Vagina (tissue), 2 donors: ENCODE measurements at regions not wholly inside any gene's neighbourhood (a gene's known extent, or its start where the extent isn't known, plus 50 kb on each side); places are given as distances from the start of the nearest gene placed in this dataset.

Experiments
- DNase-seq, 2 donors: peaks; one replicate each; pipeline ENCODE4 v3.0.0-alpha.2; 2017; ENCODE audit errors: extremely low spot score in 2 of 2
- H3K27ac ChIP-seq: fragments of 200-600 bp; sonication (generic); one replicate; pipeline ENCODE4 v1.5.1; 2019
- H3K27me3 ChIP-seq: fragments of 200-600 bp; sonication (generic); one replicate; pipeline ENCODE4 v1.5.1; 2019
- H3K36me3 ChIP-seq, 2 donors: fragments of 200-600 bp; sonication (generic); one replicate each; pipeline ENCODE4 v1.5.1; 2017 to 2019
- H3K4me1 ChIP-seq: fragments of 200-600 bp; sonication (generic); one replicate; pipeline ENCODE4 v1.5.1; 2019
- H3K4me3 ChIP-seq, 2 donors: fragments of 200-600 bp; sonication (generic); 1 replicate in 1 of 2; 2 replicates in 1 of 2; pipeline ENCODE4 v1.5.1; 2016 to 2019
- H3K9me3 ChIP-seq: fragments of 200-600 bp; sonication (generic); one replicate; pipeline ENCODE4 v1.5.1; 2019
- POLR2A ChIP-seq, 2 donors: fragments of 450-650 bp; IDR thresholded peaks; one replicate each; pipeline ENCODE4 v1.6.1; 2017; ENCODE audit warnings: antibody characterized with exemption in 2 of 2, mild to moderate bottlenecking in 2 of 2, moderate library complexity in 2 of 2
- POLR2AphosphoS5 ChIP-seq, 2 donors: sonication (generic); formaldehyde crosslinking; IDR thresholded peaks; one replicate each; pipeline ENCODE4 v1.9.0; 2017; ENCODE audit warnings: antibody characterized with exemption in 2 of 2, mild to moderate bottlenecking in 2 of 2, low read depth in 1 of 2; ENCODE audit not compliant: insufficient read depth in 1 of 2
- intact Hi-C: fragments of 100-400 bp; cut with DNase I; formaldehyde crosslinking; loops from one replicate; pipeline ENCODE4 v1.15.1; 2023
- TF ChIP-seq, protein P1 (sequence below), 3 experiments: fragments of 450-650 bp in 2 of 3; fragments of 200-600 bp in 1 of 3; sonication (generic) in 1 of 3; IDR thresholded peaks; one replicate each; pipeline ENCODE4 v1.5.1; 2017 to 2019; ENCODE audit warnings: antibody characterized with exemption in 3 of 3, mild to moderate bottlenecking in 2 of 3, moderate library complexity in 2 of 3

DNA sequence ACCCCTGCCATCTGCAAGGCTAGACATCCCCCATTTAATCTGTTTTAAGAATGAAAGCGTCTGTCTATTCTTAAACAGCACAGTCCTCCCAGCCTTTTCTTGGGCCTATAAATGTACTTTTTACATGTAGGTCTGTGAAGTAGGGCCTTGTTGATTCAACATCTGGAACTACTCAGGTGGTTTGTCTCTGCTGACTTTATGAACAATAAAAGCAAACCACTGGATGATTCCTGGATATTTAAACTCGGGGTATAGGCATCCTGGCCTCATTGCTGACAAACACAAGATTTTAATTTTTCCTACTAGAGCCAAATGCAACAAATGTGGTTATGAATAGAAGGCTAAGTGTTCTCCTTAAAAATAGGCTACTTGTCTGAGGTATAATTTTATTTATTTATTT, 198.3 kb downstream of the WDR11 start:
- DNase-seq, result no peak
- TF ChIP-seq POLR2A (IDR thresholded peaks at IDR 0.05), result no peak
- TF ChIP-seq POLR2AphosphoS5 (IDR thresholded peaks at IDR 0.05; ENCODE audit: insufficient read depth in 1 of 2, low read depth in 1 of 2), result no peak
- TF ChIP-seq, protein P1, sequence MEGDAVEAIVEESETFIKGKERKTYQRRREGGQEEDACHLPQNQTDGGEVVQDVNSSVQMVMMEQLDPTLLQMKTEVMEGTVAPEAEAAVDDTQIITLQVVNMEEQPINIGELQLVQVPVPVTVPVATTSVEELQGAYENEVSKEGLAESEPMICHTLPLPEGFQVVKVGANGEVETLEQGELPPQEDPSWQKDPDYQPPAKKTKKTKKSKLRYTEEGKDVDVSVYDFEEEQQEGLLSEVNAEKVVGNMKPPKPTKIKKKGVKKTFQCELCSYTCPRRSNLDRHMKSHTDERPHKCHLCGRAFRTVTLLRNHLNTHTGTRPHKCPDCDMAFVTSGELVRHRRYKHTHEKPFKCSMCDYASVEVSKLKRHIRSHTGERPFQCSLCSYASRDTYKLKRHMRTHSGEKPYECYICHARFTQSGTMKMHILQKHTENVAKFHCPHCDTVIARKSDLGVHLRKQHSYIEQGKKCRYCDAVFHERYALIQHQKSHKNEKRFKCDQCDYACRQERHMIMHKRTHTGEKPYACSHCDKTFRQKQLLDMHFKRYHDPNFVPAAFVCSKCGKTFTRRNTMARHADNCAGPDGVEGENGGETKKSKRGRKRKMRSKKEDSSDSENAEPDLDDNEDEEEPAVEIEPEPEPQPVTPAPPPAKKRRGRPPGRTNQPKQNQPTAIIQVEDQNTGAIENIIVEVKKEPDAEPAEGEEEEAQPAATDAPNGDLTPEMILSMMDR (IDR thresholded peaks at IDR 0.05), result no peak
- Histone ChIP-seq H3K27ac (no peak overlapping the region), H3K4me3 (no peak overlapping the region), H3K9me3 (no peaks in the 10 kb centered on the region), H3K4me1 (no peaks in the 10 kb centered on the region), H3K27me3 (no peaks in the 10 kb centered on the region), H3K36me3 (no peaks in the 10 kb centered on the region)
- intact Hi-C loops, result no loop called here

DNA sequence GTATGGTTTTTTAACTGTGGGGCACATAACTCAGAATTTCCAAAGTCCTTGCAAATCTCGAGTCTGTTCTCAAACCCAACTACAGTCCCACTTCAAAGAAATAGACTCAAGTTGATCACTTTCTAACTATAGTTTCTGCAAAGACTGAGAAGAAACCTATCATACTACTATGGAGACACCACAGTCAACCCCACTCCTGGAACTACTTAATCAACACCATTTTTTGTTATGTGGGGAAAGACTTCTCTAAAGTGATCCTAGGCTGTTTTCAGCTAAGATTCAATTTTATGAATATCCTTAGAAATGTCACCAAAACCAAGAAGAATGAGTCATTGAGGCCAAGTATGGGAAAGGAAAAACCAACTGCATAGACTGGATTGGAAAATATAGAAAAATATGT, 198.8 kb downstream of the WDR11 start:
- TF ChIP-seq POLR2AphosphoS5 (IDR thresholded peaks at IDR 0.05; ENCODE audit: insufficient read depth in 1 of 2, low read depth in 1 of 2), result no peak
- TF ChIP-seq, protein P1 (IDR thresholded peaks at IDR 0.05), result no peak
- TF ChIP-seq POLR2A (IDR thresholded peaks at IDR 0.05), result no peak
- Histone ChIP-seq H3K36me3 (no peaks in the 10 kb centered on the region), H3K4me1 (no peaks in the 10 kb centered on the region), H3K27me3 (no peaks in the 10 kb centered on the region), H3K27ac (no peak overlapping the region), H3K9me3 (no peaks in the 10 kb centered on the region), H3K4me3 (no peak overlapping the region)
- intact Hi-C loops, result no loop called here
- no peak for DNase-seq

DNA sequence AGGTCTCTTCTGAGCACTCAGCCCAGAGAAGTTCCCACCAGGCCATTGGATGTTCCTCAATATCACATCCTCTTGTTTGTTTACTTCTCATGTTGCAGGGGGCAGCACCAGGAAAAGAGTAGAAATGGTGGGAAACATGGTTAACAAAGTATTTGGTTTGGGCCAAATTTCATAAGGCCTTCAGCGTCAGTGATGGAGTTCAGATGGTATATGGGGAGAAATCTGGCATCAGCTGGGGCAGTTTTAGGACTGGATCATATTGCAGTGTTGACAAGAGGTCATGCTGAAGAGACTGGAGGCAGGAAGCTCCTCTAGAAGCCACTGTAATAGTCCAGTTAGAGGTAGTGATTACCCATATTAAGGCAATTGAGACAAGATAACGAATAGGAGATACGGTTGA, 200.0 kb downstream of the WDR11 start:
- TF ChIP-seq POLR2A (IDR thresholded peaks at IDR 0.05) (no peak), POLR2AphosphoS5 (IDR thresholded peaks at IDR 0.05; ENCODE audit: insufficient read depth in 1 of 2, low read depth in 1 of 2) (no peak)
- TF ChIP-seq, protein P1 (IDR thresholded peaks at IDR 0.05), result no peak
- no peaks in the 10 kb centered on the region for H3K4me1 ChIP-seq
- H3K27me3 ChIP-seq, result no peaks in the 10 kb centered on the region
- H3K36me3 ChIP-seq, result no peaks in the 10 kb centered on the region
- no peaks in the 10 kb centered on the region for H3K9me3 ChIP-seq
- intact Hi-C loops, result no loop called here
- no peak overlapping the region for H3K4me3 ChIP-seq
- no peak overlapping the region for H3K27ac ChIP-seq
- DNase-seq, result no peak

DNA sequence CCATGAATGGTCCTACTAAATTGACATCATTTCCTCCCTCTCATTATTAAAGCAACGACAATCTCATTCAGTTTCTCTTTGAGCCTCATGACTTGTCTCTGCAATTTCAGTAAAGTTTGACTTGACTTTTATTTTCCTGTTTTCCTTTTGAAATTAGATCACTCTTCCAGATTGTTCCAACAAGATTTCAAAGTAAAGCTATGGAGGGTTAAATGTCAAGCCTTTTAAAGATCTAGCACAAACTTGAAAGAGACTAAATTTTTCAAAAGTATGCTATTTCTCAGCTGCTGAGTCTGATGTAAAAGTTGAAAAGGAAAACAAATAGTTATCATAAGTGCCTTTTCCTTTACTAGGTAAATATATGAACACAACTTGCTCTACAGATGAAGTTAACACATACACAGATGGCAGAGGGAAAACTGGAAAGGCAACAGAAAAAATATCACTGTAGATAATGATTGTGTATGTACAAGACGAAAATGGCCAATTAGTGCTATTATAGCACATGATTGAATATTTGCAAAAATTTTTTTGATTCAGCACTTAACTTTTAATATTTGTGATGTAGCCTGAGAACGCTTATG, 200.6 kb downstream of the WDR11 start:
- Histone ChIP-seq H3K4me1 (no peaks in the 10 kb centered on the region), H3K36me3 (no peaks in the 10 kb centered on the region), H3K27me3 (no peaks in the 10 kb centered on the region), H3K9me3 (no peaks in the 10 kb centered on the region), H3K4me3 (no peak overlapping the region), H3K27ac (no peak overlapping the region)
- DNase-seq, result no peak
- TF ChIP-seq POLR2AphosphoS5 (IDR thresholded peaks at IDR 0.05; ENCODE audit: insufficient read depth in 1 of 2, low read depth in 1 of 2) (no peak), POLR2A (IDR thresholded peaks at IDR 0.05) (no peak)
- TF ChIP-seq, protein P1 (IDR thresholded peaks at IDR 0.05), result no peak
- intact Hi-C loops, result no loop called here

DNA sequence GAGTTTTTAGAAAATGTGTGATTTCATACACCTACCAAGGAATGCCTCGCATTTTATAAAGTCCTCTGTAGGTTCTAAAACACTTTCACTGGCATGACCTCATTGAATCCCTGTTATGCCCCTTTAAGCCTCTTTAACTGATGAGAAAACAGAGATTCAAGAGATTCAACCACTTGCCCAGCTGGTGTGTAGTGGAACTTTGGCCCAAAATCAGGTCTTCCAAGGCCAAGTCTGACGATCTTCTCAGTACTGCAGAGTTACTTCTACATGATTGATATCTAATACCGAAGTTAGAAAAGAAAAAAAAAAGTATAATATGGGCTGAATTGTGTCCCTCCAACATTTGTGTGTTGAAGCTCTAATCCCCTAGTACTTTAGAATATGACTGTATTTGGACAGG, 202.0 kb downstream of the WDR11 start:
- Histone ChIP-seq H3K9me3 (no peaks in the 10 kb centered on the region), H3K4me1 (no peaks in the 10 kb centered on the region), H3K27ac (no peak overlapping the region), H3K27me3 (no peaks in the 10 kb centered on the region), H3K4me3 (no peak overlapping the region), H3K36me3 (no peaks in the 10 kb centered on the region)
- TF ChIP-seq POLR2AphosphoS5 (IDR thresholded peaks at IDR 0.05; ENCODE audit: insufficient read depth in 1 of 2, low read depth in 1 of 2), result no peak
- TF ChIP-seq POLR2A (IDR thresholded peaks at IDR 0.05), result no peak
- TF ChIP-seq, protein P1 (IDR thresholded peaks at IDR 0.05), result no peak
- intact Hi-C loops, result no loop called here
- no peak for DNase-seq
